ENCODE measurements at regions not wholly inside any gene's neighbourhood (a gene's known extent, or its start where the extent isn't known, plus 50 kb on each side); places are given as distances from the start of the nearest gene placed in this dataset.
"Not testable (repeated sequence)": the region's sequence is repeated elsewhere in the genome, so short reads cannot be mapped to it uniquely, and the experiment has no call there.

- intact Hi-C loops (cut with DNase I): loop anchor here in 1 of 2 donors (10.0 kb wide), 1 partner anchor 206 kb away; no protein-coding TSS in a partner anchor
- H3K9me3 ChIP-seq: no peaks in the 10 kb centered on the region
- DNase-seq (no peak), ATAC-seq (no peak)
- H3K4me1 ChIP-seq: peaks cover 0 to 4% of the 10 kb centered on the region in 2 donors
- no peaks in the 10 kb centered on the region for H3K36me3 ChIP-seq
- H3K27ac ChIP-seq: no peak overlapping the region
- H3K4me3 ChIP-seq: no peak overlapping the region
- H3K27me3 ChIP-seq: no peaks in the 10 kb centered on the region
- no peak for TF ChIP-seq CTCF (IDR thresholded peaks at IDR 0.05)
Observed at GRCh38 chr22:23380911-23381310, 199.2 kb downstream of the IGLL1 start.

GRCh38 chr22:23380230-23380573, 199.9 kb downstream of the IGLL1 start:
- H3K4me1 ChIP-seq: peaks cover 0 to 4% of the 10 kb centered on the region in 2 donors
- no peak overlapping the region for H3K4me3 ChIP-seq
- H3K27me3 ChIP-seq: no peaks in the 10 kb centered on the region
- H3K27ac ChIP-seq: no peak overlapping the region
- no peaks in the 10 kb centered on the region for H3K9me3 ChIP-seq
- no peaks in the 10 kb centered on the region for H3K36me3 ChIP-seq
- DNase-seq: peak in 1 of 4 donors; percentile 39
- ATAC-seq: no peak
- TF ChIP-seq CTCF (IDR thresholded peaks at IDR 0.05): no peak
- intact Hi-C loops (cut with DNase I): loop anchor here in 1 of 2 donors (10.0 kb wide), 1 partner anchor 205 kb away; no protein-coding TSS in a partner anchor

GRCh38 chr22:23379540-23380229, 199.4 kb downstream of the BCR start:
- ATAC-seq, H3K4me3 ChIP-seq, H3K27me3 ChIP-seq, H3K27ac ChIP-seq, H3K9me3 ChIP-seq, H3K36me3 ChIP-seq, H3K4me1 ChIP-seq: not testable (repeated sequence)
- peak in 1 of 4 donors; percentile 74 for DNase-seq
- intact Hi-C loops (cut with DNase I): loop anchor here in 1 of 2 donors (10.0 kb wide), 1 partner anchor 205 kb away; no protein-coding TSS in a partner anchor

GRCh38 chr22:23377767-23378166, 197.5 kb downstream of the BCR start:
- Histone ChIP-seq H3K27me3 (no peaks in the 10 kb centered on the region), H3K9me3 (no peaks in the 10 kb centered on the region), H3K36me3 (no peaks in the 10 kb centered on the region), H3K27ac (no peak overlapping the region), H3K4me3 (no peak overlapping the region), H3K4me1 (no peaks in the 10 kb centered on the region)
- DNase-seq (no peak), ATAC-seq (no peak)
- no peak for TF ChIP-seq CTCF (IDR thresholded peaks at IDR 0.05)
- intact Hi-C loops (cut with DNase I): no loop called here

- intact Hi-C loops (cut with DNase I): no loop called here
- peak; percentile 41 for ATAC-seq
Observed at GRCh38 chr22:23376256-23376655, 195.9 kb downstream of the BCR start.

More at GRCh38 chr22:23376256-23376655, 195.9 kb downstream of the BCR start:
- Histone ChIP-seq H3K4me3 (no peak overlapping the region), H3K9me3 (no peaks in the 10 kb centered on the region), H3K4me1 (no peaks in the 10 kb centered on the region), H3K27me3 (no peaks in the 10 kb centered on the region), H3K36me3 (no peaks in the 10 kb centered on the region), H3K27ac (no peak overlapping the region)
- DNase-seq: no peak
- no peak for TF ChIP-seq CTCF (IDR thresholded peaks at IDR 0.05)
